ENCODE measurements at regions not wholly inside any gene's neighbourhood (a gene's known extent, or its start where the extent isn't known, plus 50 kb on each side); places are given as distances from the start of the nearest gene placed in this dataset.

GRCh38 chr16:86959091-86959651 lies 358.0 kb downstream of the C16orf95 start:
- no peak for TF ChIP-seq CTCF (IDR thresholded peaks at IDR 0.05; ENCODE audit: low read depth, low read length)
- no peak for TF ChIP-seq EZH2phosphoT487 (IDR thresholded peaks at IDR 0.05; ENCODE audit: low read depth)
